A673 (cell line): ENCODE measurements at regions not wholly inside any gene's neighbourhood (a gene's known extent, or its start where the extent isn't known, plus 50 kb on each side); places are given as distances from the start of the nearest gene placed in this dataset.

Source experiments
- BruUV-seq: library from RNA; stranded (reverse); fragments of 400-500 nt; replicated peaks from 2 replicates; lab custom pipeline; 2021; lab: Mats Ljungman, UMichigan
- CTCF ChIA-PET: fragments of 300-600 bp; sonication (Branson Sonifier 250); formaldehyde crosslinking; loops from one replicate; lab custom pipeline; 2022; ENCODE audit warnings: antibody characterized with exemption; lab: Charles Lee
- POLR2A ChIA-PET: fragments of 300-600 bp; sonication (Branson Sonifier 250); formaldehyde crosslinking; loops from one replicate; lab custom pipeline; 2022; ENCODE audit warnings: antibody characterized with exemption; ENCODE audit not compliant: low non-redundant PET; lab: Charles Lee
- DNase-seq: peaks from one replicate; pipeline ENCODE4 v3.0.0-alpha.2; 2015; ENCODE audit warnings: low spot score
- H3K27ac ChIP-seq: fragments of 200-600 bp; sonication (generic); 2 replicates; pipeline ENCODE4 v1.5.1; 2016; ENCODE audit warnings: mixed run types, low read depth, mild to moderate bottlenecking, mixed read lengths, antibody characterized with exemption, low read length; ENCODE audit not compliant: poor library complexity, severe bottlenecking
- H3K27me3 ChIP-seq: fragments of 200-600 bp; sonication (generic); replicated peaks from 2 replicates; pipeline ENCODE4 v1.6.1; 2017; ENCODE audit warnings: mixed run types, low read depth, mild to moderate bottlenecking, mixed read lengths, antibody characterized with exemption, low read length; ENCODE audit not compliant: insufficient read depth, poor library complexity
- H3K36me3 ChIP-seq: fragments of 200-600 bp; sonication (generic); 2 replicates; pipeline ENCODE4 v1.6.1; 2016; ENCODE audit warnings: mixed run types, mild to moderate bottlenecking, mixed read lengths, antibody characterized with exemption, low read length; ENCODE audit not compliant: insufficient read depth, poor library complexity, severe bottlenecking
- H3K4me1 ChIP-seq: fragments of 200-600 bp; sonication (generic); 2 replicates; pipeline ENCODE4 v1.6.1; 2017; ENCODE audit warnings: mixed run types, mild to moderate bottlenecking, mixed read lengths, antibody characterized with exemption, low read length; ENCODE audit not compliant: insufficient read depth, poor library complexity, severe bottlenecking
- H3K4me3 ChIP-seq: fragments of 200-600 bp; sonication (generic); 2 replicates; pipeline ENCODE4 v1.5.1; 2016; ENCODE audit warnings: low read depth, mixed run types, mild to moderate bottlenecking, mixed read lengths, low read length; ENCODE audit not compliant: poor library complexity, severe bottlenecking
- H3K9me3 ChIP-seq: fragments of 200-600 bp; sonication (generic); 2 replicates; pipeline ENCODE4 v1.6.1; 2016; ENCODE audit warnings: mixed run types, low read depth, mild to moderate bottlenecking, mixed read lengths, antibody characterized with exemption, low read length; ENCODE audit not compliant: poor library complexity, severe bottlenecking
- CTCF ChIP-seq: fragments of 300-800, 200-600 bp; sonication (generic); conservative IDR thresholded peaks from 2 replicates; pipeline ENCODE4 v1.5.1; 2017; ENCODE audit warnings: low read depth, mild to moderate bottlenecking, antibody characterized with exemption, low read length, moderate library complexity, mixed read lengths
- EZH2 ChIP-seq: fragments of 200-600 bp; sonication (generic); IDR thresholded peaks from 2 replicates; pipeline ENCODE4 v1.6.1; 2017; ENCODE audit warnings: borderline replicate concordance, low read depth, mild to moderate bottlenecking, mixed read lengths, antibody characterized with exemption, low read length; ENCODE audit not compliant: poor library complexity, severe bottlenecking
- intact Hi-C: fragments of 100-400 bp; cut with micrococcal nuclease; formaldehyde crosslinking; loops from one replicate; pipeline ENCODE4 v1.10.0; 2022; ENCODE audit not compliant: unreplicated experiment

- no TSS peak for BruUV-seq
- CTCF ChIA-PET: no interaction called here
Measured at GRCh38 chr11:45737056-45737455, 67.9 kb upstream of the SLC35C1 start.

GRCh38 chr11:45736424-45736823, 68.5 kb upstream of the SLC35C1 start:
- BruUV-seq: no TSS peak
- POLR2A ChIA-PET: no interaction called here

More at GRCh38 chr11:45737056-45737455, 67.9 kb upstream of the SLC35C1 start:
- Histone ChIP-seq H3K27me3 (no peaks in the 10 kb centered on the region), H3K36me3 (no peaks in the 10 kb centered on the region), H3K4me1 (no peaks in the 10 kb centered on the region), H3K27ac (no peak overlapping the region), H3K4me3 (no peak overlapping the region), H3K9me3 (no peaks in the 10 kb centered on the region)
- TF ChIP-seq CTCF (no peak), EZH2 (no peak)
- DNase-seq: no peak
- intact Hi-C loops: no loop called here
- POLR2A ChIA-PET: no interaction called here

GRCh38 chr11:45733176-45733575, 67.8 kb upstream of the CHST1 start:
- no peak for DNase-seq
- Histone ChIP-seq H3K4me3 (no peak overlapping the region), H3K9me3 (no peaks in the 10 kb centered on the region), H3K4me1 (no peaks in the 10 kb centered on the region), H3K27ac (no peak overlapping the region), H3K36me3 (no peaks in the 10 kb centered on the region), H3K27me3 (no peaks in the 10 kb centered on the region)
- intact Hi-C loops: no loop called here
- POLR2A ChIA-PET: no interaction called here
- CTCF ChIA-PET: interaction anchor here (0.6 kb wide), 1 partner anchor 77 kb away, joined by 3 read pairs; no protein-coding TSS in a partner anchor
- TF ChIP-seq CTCF: no peak
- TF ChIP-seq EZH2: no peak
- BruUV-seq: no TSS peak

More at GRCh38 chr11:45736424-45736823, 68.5 kb upstream of the SLC35C1 start:
- Histone ChIP-seq H3K9me3 (no peaks in the 10 kb centered on the region), H3K4me1 (no peaks in the 10 kb centered on the region), H3K27ac (no peak overlapping the region), H3K4me3 (no peak overlapping the region), H3K27me3 (no peaks in the 10 kb centered on the region), H3K36me3 (no peaks in the 10 kb centered on the region)
- CTCF ChIA-PET: no interaction called here
- no peak for DNase-seq
- intact Hi-C loops: no loop called here
- TF ChIP-seq CTCF: no peak
- no peak for TF ChIP-seq EZH2
